Tibial nerve (tissue), 3 donors: ENCODE measurements at regions not wholly inside any gene's neighbourhood (a gene's known extent, or its start where the extent isn't known, plus 50 kb on each side); places are given as distances from the start of the nearest gene placed in this dataset.

Experiments used
- CTCF ChIP-seq, 5 experiments: fragments of 200-600 bp in 3 of 5; fragments of 450-650 bp in 2 of 5; sonication (generic) in 3 of 5; IDR thresholded peaks; one replicate each; pipeline ENCODE4 v1.5.1; 2016 to 2019; ENCODE audit warnings: antibody characterized with exemption in 5 of 5, mild to moderate bottlenecking in 3 of 5, moderate library complexity in 2 of 5
- POLR2A ChIP-seq, 2 donors: fragments of 450-650 bp; IDR thresholded peaks; one replicate each; pipeline ENCODE4 v1.6.1; 2017; ENCODE audit warnings: antibody characterized with exemption in 2 of 2, mild to moderate bottlenecking in 2 of 2, moderate library complexity in 2 of 2

- TF ChIP-seq CTCF (IDR thresholded peaks at IDR 0.05) (no peak), POLR2A (IDR thresholded peaks at IDR 0.05) (no peak)
Observed at GRCh38 chr18:56489893-56490292, 148.5 kb downstream of the TXNL1 start.
